ENCODE measurements at regions not wholly inside any gene's neighbourhood (a gene's known extent, or its start where the extent isn't known, plus 50 kb on each side); places are given as distances from the start of the nearest gene placed in this dataset.

DNA sequence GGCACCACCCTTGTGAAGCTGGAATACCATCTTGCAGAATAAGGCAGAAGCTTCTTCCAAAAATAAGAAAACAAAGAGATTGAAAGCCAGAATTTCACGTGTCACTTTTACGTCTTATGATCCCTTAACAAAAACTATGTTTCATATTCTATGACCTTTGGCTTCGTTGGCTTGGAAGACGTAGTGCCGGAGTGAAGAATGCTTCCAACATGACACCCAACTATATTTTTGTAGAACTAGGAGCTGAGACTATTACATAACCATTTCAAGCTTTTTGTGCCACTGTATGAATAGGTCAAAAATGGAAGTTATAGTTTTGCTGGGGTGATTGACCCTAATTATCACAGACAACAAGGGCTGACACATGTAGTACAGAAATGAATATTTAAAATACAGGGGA, 996.2 kb downstream of the ADGRL3 start:
- DNase-seq: no peak

DNA sequence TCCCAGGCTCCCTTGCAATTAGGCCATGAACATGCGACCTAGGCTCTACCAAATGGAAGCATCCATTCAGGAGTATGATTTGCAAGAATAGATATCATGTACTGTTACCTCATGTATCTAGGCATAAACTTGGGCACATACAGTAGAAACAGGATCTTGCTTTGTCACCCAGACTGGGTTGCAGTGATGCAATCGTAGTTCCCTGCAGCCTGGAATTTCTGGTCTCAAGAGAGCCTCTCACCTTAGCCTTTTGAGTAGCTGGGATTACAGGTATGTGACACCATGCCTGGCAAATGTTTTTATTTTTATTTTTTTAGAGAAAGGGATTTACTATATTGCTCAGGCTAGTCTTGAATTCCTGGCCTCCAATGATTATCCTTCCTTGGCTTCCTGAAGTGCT, 994.2 kb downstream of the ADGRL3 start:
- DNase-seq: no peak

DNA sequence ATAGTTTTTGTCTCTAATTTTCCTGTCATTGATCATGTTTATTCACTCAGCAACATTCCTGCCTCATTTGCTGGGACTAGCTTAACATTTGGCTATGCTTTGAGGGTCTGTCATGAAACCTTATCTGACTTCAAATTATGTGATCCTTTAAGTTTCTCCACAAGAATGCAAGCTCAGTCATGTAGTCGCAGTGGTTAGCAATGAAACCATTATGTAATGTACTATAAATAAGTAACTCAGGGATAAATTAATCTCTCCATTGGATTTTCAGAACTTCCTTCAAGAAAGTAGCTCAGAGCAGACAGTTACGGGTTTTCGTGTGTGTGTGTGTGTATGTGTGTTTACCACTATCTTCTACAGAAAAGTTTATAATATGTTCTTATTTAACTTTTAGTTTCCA, 993.6 kb downstream of the ADGRL3 start:
- no peak for DNase-seq

DNA sequence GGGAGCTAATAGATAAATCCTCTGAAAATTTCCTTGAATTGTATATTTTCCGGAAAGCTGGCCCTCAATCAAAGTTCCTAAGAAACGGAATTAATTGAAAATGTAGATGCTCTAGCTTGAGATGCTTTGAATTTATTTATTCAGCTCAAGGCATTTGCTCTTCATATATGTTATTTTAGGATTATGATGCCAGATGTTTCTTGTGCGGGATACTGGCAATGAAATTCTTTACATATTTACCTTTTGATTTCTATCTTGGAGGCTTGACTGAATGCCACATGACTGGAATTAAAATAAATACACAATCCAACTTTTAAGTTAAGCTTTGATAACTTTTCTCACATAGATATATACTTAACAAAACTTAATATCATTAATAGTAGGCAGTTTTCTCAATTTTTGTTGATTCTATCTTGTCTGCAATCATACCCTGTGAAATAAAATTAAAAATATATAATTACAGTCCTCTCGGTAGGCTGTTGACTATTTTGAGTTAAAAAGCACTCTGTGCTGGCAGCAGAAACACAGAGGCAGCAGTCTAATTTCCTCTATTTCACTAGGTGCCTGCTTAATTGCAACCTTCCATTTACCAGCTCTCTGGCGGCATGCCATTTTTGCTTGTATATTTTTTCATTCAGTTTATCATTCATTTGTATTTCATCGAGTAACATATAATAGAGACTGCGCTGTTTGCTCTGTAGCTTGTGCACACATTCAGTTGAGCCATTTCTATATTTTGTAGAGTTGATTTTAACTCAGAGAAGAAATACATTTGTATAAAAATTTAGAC, 991.5 kb downstream of the ADGRL3 start:
- DNase-seq: no peak

DNA sequence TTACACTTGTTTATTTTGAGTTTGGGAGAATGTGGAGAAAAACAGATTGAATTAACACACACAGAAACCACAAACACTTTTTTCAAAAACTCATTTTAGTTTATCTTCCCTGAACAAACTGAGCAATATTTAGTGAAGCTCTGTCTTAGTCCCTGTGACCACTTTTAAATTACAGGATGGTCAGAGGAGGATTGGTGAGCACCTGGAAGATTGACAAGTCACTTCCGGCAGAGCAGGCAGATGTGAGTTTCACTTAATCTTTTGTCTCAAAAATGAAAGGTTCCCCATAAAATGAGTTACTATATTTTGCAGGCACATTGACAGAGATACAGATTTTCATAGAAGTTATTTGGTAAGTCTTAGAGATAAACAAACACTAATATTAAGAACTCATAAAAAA, 970.1 kb downstream of the ADGRL3 start:
- DNase-seq: no peak

DNA sequence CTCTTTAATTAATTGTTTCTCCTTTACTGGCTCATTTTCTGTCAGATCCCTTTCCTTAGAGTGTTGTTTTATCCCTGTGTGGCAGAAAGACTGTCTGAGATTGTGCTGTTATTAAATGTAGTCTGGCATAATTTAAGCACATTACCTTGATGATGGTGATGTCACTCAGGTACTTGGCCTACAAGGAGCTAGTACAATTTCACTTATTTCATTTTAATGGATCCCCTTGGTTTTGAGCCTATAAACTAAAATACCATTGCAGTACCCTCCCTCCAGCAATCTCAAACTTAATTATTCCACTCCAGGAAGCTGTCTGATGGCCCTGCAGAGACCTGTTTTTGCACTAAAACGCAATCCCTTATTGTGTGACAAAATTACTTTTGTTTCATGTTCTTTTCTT, 968.6 kb downstream of the ADGRL3 start:
- DNase-seq: no peak

DNA sequence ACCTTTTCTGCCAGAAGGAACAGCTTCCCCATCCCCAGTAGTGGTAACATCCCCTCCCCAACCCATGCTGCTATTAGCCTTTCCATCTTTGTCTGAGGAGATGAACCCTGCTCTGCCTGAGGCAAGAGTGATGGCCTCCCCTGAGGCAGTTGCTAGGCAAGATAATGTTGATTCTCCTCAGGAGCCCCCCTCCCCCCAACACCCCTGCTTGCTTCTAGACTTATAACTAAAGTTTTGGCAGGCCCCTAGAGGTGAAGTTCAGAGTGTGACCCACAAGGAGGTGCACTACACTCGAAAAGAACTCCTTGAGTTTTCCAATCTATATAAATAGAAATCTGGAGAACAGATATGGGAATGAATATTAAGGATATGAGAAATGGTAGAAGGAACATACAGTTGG, 962.5 kb downstream of the ADGRL3 start:
- no peak for DNase-seq

DNA sequence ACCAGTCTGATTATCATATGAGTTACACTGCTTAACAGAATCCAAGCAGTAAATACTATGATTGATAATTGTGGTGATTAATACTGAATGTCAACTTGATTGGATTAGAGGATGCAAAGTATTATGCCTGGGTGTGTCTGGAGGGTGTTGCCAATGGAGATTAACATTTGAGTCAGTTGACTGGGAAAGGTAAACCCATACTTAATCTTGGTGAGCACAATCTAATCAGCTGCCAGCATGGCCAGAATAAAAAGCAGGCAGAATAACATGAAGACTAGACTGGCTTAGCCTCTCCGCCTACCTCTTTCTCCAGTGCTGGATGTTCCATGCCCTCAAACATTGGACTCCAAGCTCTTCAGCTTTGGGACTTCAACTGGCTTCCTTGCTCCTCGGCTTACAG, 961.3 kb downstream of the ADGRL3 start:
- no peak for DNase-seq

DNA sequence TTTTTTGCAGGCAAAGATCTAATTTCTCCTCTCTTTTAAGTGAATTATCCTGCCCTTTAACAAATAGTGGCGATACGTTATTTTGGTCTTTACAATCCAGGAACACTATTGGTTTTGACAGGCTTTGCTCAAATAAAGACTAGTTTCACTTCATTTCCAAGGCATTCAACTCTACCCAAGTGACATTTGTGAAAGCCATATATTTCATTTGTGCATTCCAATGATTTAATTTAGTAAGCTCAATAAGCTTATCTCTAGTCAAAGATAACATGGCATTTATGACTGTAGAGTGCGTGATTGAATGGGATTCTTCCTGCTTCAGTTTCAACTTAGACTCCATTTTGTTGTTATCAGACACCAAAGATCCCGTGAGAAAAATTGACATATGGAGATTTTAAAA, 959.8 kb downstream of the ADGRL3 start:
- no peak for DNase-seq

DNA sequence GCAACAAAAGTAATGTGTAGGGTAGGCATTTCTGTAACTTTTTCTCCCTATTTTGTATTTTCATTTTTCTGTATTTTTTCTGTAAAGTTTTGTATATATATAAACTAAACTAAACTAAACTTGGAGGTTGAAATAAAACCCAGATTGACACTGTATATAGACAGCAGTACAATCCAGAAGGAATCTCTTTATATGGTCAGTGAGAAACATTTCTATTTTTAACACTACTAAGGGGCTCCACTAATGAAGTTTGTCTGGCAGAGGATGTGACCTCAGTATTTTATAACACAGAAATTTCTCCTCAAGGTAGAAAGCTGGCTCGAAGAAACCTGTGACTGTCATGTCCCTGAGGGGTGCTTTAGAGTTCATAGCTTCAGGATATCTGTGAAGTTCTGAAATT, 959.2 kb downstream of the ADGRL3 start:
- no peak for DNase-seq

DNA sequence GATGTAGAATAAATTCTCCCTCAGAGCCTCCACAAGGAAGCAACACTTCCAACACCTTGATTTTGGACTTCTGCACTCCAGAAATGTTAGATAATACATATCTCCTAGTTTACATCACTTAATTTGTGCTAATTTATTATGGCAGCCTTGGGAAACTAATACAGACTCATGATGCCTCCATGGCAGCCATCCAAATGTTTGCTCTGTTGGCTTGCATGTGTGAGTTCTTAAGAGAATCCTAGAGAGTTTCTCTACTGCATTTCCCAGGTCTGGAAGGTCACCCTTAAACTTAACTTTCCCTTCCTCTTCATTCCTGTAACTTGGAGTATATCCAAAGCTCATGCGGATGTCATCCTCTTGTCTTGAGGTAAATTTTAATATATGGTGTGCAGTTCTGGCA, 956.1 kb downstream of the ADGRL3 start:
- no peak for DNase-seq

DNA sequence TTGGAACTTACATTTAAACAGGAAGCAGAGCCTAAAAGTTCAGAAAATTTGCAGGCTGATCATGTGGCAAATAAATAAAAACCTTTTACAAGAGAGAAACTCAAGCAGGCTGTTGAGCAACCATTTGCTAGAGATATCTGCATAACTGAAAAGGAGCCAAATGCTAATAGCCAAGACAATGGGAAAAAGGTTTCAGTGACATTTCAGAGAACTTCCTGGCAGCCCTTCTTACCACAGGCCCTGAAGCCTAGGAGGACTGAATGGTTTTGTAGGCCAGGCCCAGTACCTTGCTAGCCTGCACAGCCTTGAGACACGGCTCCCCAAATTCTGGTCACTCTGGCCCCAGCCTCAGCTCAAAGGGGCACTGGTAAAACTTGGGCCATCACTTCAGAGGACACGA, 945.1 kb downstream of the ADGRL3 start:
- DNase-seq: no peak

DNA sequence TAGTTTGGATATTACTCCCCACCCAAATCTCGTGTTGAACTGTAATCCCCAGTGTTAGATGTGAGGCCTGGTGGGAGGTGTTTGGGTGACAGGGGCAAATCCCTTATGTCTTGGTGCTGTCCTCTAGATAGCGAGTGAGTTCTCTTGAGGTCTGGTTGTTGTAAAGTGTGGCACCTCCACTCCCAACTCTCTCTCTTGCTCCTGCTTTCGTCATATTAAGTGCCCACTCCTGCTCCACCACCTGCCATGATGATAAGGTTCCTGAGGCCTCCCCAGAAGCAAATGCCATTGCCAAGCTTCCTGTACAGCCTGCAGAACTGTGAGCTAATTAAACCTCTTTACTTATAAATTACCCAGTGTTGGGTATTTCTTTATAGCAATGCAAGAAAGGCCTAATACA, 944.3 kb downstream of the ADGRL3 start:
- no peak for DNase-seq

DNA sequence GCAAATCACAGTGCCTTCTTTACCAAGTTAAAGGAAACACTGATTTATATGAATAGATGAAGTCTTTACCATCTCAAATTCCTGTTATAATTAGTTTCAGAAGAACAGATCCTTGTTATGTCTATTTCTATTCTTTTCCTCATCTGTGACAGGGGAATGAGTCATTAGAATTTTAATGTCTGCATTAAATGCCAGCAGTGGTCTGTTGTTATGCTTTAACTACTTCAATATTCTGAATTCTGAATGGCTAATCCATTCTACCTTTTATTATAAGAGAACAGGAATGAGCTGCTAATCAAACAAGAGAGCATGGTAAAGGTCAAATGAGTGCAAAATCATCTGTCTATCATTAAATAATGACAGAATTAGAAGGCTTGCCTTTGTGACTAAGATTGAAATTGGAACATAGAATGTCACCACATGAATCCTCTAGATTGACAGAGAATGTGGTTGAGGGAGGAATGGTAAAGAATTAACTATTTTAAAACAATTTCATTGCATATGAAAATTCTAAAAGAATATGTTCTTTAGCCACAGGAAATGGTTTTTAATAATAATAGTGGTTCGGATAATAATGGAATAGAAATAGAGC, 935.5 kb downstream of the ADGRL3 start:
- DNase-seq: no peak

DNA sequence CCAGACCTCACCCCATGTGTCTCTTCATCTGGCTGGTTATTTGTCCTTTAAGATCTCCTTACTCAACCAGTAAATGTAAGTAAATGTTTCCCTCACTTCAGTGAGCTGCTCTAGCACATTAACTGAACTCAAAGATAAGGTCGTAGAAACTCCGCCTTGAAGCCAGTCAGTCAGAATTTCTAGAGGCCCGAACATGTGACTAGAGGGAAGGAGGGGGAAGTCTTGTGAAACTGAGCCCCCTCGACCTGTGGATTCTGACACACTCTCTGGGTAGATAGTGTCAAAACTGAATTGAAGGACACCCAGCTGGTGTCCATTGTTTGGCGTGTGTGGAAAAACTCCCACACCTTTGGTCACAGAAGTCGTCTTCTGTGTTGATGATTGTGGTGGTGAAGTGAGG, 933.9 kb downstream of the ADGRL3 start:
- DNase-seq: no peak

DNA sequence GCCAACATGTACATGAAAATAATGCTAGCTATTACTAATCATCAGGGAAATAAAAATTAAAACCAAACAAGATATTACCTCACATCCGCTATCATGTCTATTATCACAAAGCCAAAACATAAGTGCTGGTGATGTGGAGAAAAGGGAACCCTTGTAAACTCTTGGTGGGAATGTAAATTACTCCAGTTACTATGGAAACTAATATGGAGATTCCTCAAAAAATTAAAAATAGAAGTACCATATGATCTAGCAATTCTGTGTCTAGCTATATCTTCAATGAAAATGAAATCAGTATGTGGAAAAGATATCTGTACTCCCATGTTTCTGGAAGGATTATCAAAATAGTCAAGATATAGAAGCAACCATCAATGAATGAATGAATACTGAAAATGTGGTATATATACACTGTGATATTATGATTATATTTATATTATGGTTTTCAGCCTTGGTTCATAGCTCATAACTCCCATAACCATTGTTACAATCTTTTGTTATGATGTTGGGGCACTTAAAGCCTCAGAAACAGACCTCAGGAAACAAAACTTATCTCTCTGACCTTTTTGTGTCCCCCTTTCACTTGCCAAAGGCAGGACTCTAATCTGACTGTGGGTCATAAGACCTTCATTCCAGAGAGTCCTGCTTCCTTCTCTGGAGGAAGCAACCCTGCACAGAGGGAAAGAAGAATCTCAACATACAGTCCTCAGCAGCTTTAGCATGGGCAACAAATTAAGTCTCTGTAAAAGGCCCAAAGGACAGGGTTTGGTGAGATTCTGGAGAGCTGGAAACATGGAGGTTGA, 933.2 kb downstream of the ADGRL3 start:
- no peak for DNase-seq

DNA sequence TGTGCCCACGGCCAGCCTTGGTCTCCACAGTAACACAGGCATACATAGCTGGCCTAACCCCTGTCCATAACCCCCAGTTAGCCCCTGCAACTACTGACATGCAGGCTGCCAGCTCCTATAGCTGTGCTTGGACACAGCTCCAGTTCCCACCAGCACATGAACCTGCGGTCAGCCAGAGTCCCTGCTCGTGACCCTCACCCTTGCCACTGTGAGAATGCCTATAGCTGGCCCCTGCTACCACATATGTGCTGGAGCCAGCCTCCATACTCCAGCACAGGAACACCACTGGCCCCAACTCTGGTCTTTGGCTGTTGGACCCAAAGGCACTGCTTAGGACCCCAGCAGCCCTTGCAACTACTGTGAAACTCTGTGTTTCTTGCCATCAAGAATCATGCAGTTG, 930.9 kb downstream of the ADGRL3 start:
- no peak for DNase-seq

DNA sequence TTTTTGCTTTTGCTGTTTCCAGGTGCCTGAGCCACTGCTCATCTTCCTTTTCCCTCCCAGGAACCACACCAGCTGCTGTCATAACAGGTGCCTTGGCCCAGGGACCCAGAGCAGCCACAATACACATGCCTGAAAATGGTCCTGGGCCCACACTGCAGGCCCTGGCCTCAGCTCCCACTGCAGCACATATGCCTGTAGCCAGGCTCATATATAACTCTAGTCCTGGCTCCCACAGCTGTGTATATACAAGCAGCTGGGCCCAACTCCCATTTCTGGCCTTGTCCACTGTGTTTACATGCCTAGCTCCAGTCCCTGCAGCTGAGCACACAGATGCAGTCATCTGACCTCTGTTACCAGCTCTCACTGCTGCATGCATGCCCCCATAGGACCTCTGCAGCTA, 930.5 kb downstream of the ADGRL3 start:
- DNase-seq: no peak

DNA sequence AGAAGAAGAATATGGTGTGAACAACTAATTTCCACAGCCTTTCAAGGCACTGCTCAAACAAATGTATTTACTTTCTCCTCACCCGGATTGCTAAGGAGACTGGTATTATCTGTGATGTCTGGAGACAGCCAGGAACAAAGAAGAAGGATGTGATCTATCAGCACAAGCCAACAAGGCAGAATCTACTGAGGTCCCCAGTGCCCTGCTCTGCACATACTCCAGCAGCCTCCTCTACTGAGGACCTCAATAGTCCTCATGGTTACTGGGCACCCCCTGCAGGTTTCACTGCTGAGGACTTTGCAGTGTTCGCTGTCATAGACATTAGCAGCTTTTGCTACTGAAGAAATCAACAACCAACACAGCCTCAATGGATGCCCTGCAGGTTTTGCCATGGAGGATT, 930.1 kb downstream of the ADGRL3 start:
- no peak for DNase-seq

Measured in KG1 (cell line).